WTC11 (cell line): ENCODE measurements at regions not wholly inside any gene's neighbourhood (a gene's known extent, or its start where the extent isn't known, plus 50 kb on each side); places are given as distances from the start of the nearest gene placed in this dataset.

Source experiments
- TF ChIP-seq, protein P1 (sequence below): fragments of 200-600 bp; IDR thresholded peaks from 2 replicates; pipeline ENCODE4 v1.8.0; 2022; ENCODE audit warnings: antibody characterized with exemption
- TF ChIP-seq, protein P2 (sequence below): sonication (generic); formaldehyde crosslinking; IDR thresholded peaks from 2 replicates; pipeline ENCODE4 v1.8.1; 2023; ENCODE audit warnings: mild to moderate bottlenecking, missing genetic modification reagents, moderate library complexity
- TF ChIP-seq, protein P3 (sequence below): fragments of 250-450 bp; sonication (Bioruptor Pico); conservative IDR thresholded peaks from 2 replicates; pipeline ENCODE4 v1.9.0; 2021; ENCODE audit warnings: mild to moderate bottlenecking

DNA sequence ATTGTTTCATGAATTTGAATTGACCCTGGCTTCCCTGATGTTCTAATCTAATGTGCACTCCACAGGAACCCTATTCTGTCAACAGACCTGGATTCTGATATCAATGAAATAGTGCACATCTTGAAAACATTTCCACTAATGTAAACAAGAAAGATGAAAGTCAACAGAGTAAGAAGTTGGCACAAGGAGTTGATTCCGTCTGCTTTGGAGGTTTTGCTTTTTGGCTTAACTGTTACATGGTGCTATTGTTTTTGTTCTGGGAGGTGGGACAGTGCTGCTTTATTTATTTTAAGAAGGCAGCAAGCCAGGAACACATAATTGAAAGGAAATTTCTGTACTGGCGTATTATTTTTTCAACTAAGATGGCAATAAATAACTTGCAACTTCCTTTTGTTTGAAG, 73.3 kb downstream of the LEPR start:
- TF ChIP-seq, protein P1, sequence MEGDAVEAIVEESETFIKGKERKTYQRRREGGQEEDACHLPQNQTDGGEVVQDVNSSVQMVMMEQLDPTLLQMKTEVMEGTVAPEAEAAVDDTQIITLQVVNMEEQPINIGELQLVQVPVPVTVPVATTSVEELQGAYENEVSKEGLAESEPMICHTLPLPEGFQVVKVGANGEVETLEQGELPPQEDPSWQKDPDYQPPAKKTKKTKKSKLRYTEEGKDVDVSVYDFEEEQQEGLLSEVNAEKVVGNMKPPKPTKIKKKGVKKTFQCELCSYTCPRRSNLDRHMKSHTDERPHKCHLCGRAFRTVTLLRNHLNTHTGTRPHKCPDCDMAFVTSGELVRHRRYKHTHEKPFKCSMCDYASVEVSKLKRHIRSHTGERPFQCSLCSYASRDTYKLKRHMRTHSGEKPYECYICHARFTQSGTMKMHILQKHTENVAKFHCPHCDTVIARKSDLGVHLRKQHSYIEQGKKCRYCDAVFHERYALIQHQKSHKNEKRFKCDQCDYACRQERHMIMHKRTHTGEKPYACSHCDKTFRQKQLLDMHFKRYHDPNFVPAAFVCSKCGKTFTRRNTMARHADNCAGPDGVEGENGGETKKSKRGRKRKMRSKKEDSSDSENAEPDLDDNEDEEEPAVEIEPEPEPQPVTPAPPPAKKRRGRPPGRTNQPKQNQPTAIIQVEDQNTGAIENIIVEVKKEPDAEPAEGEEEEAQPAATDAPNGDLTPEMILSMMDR, result no peak
- TF ChIP-seq, protein P2, sequence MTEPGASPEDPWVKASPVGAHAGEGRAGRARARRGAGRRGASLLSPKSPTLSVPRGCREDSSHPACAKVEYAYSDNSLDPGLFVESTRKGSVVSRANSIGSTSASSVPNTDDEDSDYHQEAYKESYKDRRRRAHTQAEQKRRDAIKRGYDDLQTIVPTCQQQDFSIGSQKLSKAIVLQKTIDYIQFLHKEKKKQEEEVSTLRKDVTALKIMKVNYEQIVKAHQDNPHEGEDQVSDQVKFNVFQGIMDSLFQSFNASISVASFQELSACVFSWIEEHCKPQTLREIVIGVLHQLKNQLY (CRISPR knock-in tag), result no peak
- TF ChIP-seq, protein P3, sequence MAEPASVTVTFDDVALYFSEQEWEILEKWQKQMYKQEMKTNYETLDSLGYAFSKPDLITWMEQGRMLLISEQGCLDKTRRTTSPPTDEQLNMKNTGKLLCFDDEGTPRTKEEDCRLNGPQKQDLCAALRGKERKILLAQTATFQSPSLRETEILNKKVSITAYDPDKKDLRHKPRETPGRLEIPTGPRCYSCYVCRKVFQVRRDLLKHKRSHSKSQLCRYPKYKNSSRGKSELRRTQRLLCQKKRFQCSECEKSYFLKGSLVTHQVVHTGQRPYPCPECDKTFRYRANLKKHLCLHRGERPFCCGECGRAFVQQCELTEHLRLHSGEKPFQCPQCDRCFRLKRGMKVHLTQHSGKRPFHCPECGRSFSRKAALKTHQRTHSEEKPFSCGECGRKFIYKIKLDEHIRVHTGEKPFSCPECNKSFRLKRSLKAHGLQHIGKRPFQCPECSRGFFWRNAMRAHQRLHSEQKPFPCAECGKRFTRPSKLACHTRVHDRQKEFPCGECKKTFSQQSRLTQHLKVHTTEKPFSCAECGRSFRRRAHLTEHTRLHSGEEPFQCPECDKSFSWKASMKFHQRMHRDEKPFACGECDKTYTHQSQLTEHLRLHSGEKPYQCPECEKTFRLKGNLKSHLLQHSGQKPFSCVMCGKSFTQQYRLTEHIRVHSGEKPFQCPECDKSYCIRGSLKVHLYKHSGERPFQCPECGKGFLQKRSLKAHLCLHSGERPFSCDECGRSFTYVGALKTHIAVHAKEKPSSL (CRISPR knock-in tag), result no peak
